Duodenal mucosa (tissue), 2 donors: ENCODE measurements at regions not wholly inside any gene's neighbourhood (a gene's known extent, or its start where the extent isn't known, plus 50 kb on each side); places are given as distances from the start of the nearest gene placed in this dataset.

Experiments used
- H3K27ac ChIP-seq: one replicate; pipeline ENCODE4 v1.7.0; 2013; ENCODE audit warnings: low read depth, low read length
- H3K27me3 ChIP-seq, 2 donors: one replicate each; pipeline ENCODE4 v1.7.0; 2013; ENCODE audit warnings: low read length in 2 of 2, control low read depth in 1 of 2; ENCODE audit not compliant: insufficient read depth in 2 of 2, control insufficient read depth in 1 of 2
- H3K36me3 ChIP-seq, 2 donors: one replicate each; pipeline ENCODE4 v1.7.0; 2013; ENCODE audit warnings: low read length in 2 of 2, control low read depth in 1 of 2; ENCODE audit not compliant: insufficient read depth in 2 of 2, control insufficient read depth in 1 of 2
- H3K4me1 ChIP-seq, 2 donors: one replicate each; pipeline ENCODE4 v1.7.0; 2013; ENCODE audit warnings: low read length in 2 of 2, control low read depth in 1 of 2; ENCODE audit not compliant: insufficient read depth in 2 of 2, control insufficient read depth in 1 of 2
- H3K4me3 ChIP-seq, 2 donors: one replicate each; pipeline ENCODE4 v1.7.0; 2013; ENCODE audit warnings: low read length in 2 of 2, low read depth in 1 of 2
- H3K9ac ChIP-seq, 2 donors: one replicate each; pipeline ENCODE4 v1.7.0; 2013; ENCODE audit warnings: low read length in 2 of 2, low read depth in 1 of 2
- H3K9me3 ChIP-seq, 2 donors: one replicate each; pipeline ENCODE4 v1.7.0; 2013; ENCODE audit warnings: low read length in 2 of 2, control low read depth in 1 of 2; ENCODE audit not compliant: control insufficient read depth in 1 of 2

DNA sequence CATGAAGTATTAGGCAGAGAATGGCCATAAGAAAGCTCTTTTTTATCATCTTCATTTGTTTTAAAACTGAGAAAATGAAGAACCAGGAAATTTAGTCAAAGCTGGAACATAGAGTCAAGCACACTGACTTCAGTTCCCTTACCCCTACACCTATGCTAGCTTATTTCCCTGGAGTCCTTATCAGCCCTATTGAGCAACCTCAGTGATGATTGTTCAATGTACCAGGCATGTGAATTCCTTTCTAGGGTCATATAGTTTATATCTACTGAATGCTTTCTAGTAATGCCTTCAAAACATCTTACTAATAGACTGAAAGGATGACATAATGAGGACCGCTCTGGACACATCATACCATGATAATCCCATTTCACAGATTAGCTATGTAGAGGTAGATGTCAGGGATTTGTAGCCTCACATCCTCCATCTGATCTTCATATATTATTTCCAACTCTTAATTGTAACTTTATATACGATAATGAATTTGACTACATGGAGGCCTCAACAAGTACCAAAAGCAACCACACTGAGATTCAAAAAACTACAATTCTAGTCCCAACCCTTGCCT is 460.4 kb upstream of the DYNLRB2 start:
- Histone ChIP-seq H3K27me3 (no peaks in the 10 kb centered on the region), H3K4me1 (peaks cover 17 to 19% of the 10 kb centered on the region in 2 donors), H3K27ac (no peak overlapping the region), H3K4me3 (no peak overlapping the region), H3K36me3 (no peaks in the 10 kb centered on the region), H3K9me3 (no peaks in the 10 kb centered on the region), H3K9ac (no peak overlapping the region)

DNA sequence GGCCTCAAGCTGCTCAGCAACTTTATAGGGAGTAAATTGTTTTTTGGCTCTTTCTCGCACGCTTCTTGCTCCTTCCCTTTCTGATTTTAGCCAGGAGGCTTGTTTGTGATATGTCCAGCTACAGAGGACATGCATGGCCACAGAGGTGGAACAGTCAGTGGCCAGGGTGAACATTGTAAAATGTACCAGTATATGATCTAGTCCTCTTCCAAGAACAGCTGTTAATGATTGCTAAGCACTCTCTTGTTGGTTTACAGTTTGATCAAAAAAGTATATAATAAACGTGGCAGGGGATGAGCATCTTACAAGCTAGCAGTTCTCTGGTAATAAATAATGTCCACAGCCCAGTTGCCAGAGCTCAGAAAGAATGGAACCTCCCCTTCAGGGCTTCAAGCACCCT is 461.7 kb upstream of the DYNLRB2 start:
- H3K4me1 ChIP-seq = peaks cover 13 to 19% of the 10 kb centered on the region in 2 donors
- no peaks in the 10 kb centered on the region for H3K36me3 ChIP-seq
- no peak overlapping the region for H3K27ac ChIP-seq
- H3K9ac ChIP-seq = no peak overlapping the region
- H3K9me3 ChIP-seq = no peaks in the 10 kb centered on the region
- no peak overlapping the region for H3K4me3 ChIP-seq
- H3K27me3 ChIP-seq = no peaks in the 10 kb centered on the region

DNA sequence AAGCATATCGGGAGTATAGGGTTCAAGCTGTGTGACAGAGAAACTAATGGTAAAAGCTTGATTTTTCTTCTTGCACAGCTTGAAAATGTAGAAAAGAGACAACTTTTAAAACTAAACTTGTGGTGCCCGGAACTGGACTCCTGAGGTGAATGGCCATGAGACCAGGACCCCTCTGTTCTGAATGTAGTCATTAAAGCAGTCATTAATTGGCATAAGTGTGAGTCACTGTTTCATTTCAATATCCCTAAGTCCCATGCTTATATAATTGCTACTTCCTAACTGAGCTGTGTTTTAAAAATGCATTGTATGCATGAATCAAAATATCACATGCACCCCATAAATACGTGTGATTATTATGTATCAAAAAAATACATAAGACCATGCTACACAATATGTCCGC is 463.1 kb upstream of the DYNLRB2 start:
- no peaks in the 10 kb centered on the region for H3K27me3 ChIP-seq
- H3K36me3 ChIP-seq = no peaks in the 10 kb centered on the region
- H3K9me3 ChIP-seq = no peaks in the 10 kb centered on the region
- no peak overlapping the region for H3K9ac ChIP-seq
- H3K27ac ChIP-seq = no peak overlapping the region
- no peak overlapping the region for H3K4me3 ChIP-seq
- peaks cover 11 to 19% of the 10 kb centered on the region in 2 donors for H3K4me1 ChIP-seq

DNA sequence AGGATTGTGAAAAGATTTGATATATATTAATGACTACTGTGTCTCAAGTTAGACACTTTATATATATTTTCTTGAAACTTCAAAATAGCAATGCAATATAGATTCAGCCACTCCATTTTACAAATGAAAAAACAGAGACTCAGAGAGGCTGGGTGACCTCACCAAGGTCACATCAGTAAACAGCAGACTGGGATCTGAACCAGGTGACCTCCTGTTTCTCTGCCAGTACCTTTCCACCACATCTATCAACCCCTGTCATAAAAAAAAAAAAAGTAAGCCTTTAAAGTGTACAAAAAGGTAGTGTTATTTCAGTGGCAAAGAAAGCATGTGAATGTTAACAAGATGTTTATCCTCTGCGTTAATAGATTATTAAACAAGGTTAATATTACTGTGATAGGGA is 466.5 kb upstream of the DYNLRB2 start:
- Histone ChIP-seq H3K27ac (no peak overlapping the region), H3K9me3 (no peaks in the 10 kb centered on the region), H3K27me3 (no peaks in the 10 kb centered on the region), H3K9ac (no peak overlapping the region), H3K4me1 (no peaks in the 10 kb centered on the region), H3K36me3 (no peaks in the 10 kb centered on the region), H3K4me3 (no peak overlapping the region)

DNA sequence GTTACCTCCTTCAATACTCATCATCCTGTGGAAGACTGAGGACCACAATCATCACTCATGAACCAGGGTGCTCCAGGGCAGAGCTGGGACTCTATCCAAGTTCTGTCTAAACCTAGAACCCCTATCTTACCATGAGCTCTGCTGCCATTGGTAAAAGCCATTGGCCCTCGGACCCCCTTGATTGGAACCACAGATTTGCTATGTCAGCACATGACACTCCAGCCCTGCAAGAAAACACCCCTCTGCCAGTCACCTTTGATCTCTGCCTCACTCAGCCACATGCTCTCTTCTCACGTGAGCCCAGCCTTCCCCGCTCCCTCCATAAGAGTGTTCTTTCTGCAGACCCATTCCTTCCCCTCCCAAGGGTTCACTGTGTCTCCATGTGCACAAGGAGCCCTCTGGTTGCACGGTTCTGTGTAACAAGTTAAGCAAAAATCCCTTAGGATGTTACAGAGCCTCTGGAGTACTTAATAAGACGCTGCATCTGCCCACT is 468.8 kb upstream of the DYNLRB2 start:
- no peak overlapping the region for H3K27ac ChIP-seq
- H3K9ac ChIP-seq = no peak overlapping the region
- no peaks in the 10 kb centered on the region for H3K27me3 ChIP-seq
- H3K9me3 ChIP-seq = no peaks in the 10 kb centered on the region
- H3K36me3 ChIP-seq = no peaks in the 10 kb centered on the region
- no peak overlapping the region for H3K4me3 ChIP-seq
- no peaks in the 10 kb centered on the region for H3K4me1 ChIP-seq

DNA sequence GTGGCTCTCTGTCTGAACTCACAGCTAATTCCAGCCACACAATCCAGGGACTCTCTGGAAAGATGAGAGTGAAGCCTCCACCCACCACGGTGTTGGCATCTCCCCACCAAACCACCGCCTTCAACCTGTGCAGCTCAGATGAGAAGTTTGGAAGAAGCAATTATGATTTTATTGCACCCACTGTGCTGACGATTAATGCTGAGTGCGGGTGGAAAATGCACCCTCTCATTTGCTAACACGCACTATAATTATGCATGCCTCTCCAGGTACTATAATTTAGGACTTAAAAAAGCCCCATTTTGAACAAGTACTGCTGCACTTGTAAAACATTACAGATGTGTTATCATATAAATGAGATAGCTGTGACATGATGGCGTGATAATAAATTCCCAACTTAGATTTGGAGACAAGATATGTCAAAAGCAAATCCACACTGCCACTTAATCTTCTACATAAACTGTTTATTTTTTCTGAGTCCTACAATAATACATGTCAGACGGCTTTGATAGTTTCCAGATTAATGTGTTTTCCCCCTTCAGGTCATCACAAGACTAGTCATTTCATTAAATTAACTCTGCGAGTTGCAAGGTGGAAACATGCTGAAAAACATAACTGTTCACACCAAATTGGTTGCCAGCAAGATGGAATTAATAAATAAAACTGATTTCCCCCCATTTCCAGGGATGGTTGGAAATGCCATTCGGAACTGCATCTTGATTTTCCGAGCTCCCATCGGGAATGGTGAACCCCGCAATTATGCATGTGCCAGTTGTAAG is 466.5 kb upstream of the MAF start:
- H3K27me3 ChIP-seq = no peaks in the 10 kb centered on the region
- H3K4me1 ChIP-seq = no peaks in the 10 kb centered on the region
- no peak overlapping the region for H3K27ac ChIP-seq
- H3K9me3 ChIP-seq = no peaks in the 10 kb centered on the region
- no peak overlapping the region for H3K4me3 ChIP-seq
- H3K36me3 ChIP-seq = no peaks in the 10 kb centered on the region
- H3K9ac ChIP-seq = no peak overlapping the region

DNA sequence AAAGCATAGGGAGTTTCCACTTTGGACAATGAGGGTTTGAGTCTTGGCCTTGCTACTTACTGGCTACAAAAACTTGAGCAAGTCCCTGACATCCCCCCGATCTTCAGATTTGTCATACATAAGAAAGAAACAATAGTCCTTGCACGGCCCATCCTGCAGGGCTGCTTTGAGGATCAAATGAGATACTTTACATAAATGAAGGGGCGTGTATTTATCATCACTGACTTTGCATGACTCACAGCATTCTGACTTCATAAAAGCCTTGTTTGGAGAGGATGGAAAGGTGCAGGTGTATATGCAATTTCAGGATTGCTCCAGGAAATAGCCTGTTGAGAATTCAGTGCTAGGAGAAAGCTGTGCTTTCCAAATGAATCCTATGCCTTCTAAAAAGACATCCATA is 465.0 kb upstream of the MAF start:
- Histone ChIP-seq H3K9me3 (no peaks in the 10 kb centered on the region), H3K9ac (no peak overlapping the region), H3K27me3 (no peaks in the 10 kb centered on the region), H3K36me3 (no peaks in the 10 kb centered on the region), H3K4me3 (no peak overlapping the region), H3K27ac (no peak overlapping the region), H3K4me1 (no peaks in the 10 kb centered on the region)

DNA sequence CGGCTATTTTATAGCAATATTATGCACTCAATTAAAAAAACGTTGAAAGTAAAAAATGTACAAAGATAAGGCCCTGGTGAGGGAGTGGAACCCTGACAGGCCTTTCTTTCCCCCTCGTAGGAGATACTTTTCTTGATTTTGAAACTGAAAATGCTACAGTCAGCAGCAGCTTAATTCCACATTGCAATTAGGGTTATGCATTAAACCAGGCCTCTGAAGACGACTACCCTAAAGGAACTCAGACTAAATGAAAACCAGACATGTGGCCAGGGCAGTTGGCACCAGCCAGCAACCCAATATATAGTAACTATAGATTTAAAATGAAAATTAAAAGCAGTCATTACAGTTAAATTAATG is 463.2 kb upstream of the MAF start:
- no peaks in the 10 kb centered on the region for H3K9me3 ChIP-seq
- H3K4me1 ChIP-seq = no peaks in the 10 kb centered on the region
- H3K27ac ChIP-seq = no peak overlapping the region
- H3K27me3 ChIP-seq = no peaks in the 10 kb centered on the region
- H3K36me3 ChIP-seq = no peaks in the 10 kb centered on the region
- H3K4me3 ChIP-seq = no peak overlapping the region
- H3K9ac ChIP-seq = no peak overlapping the region

DNA sequence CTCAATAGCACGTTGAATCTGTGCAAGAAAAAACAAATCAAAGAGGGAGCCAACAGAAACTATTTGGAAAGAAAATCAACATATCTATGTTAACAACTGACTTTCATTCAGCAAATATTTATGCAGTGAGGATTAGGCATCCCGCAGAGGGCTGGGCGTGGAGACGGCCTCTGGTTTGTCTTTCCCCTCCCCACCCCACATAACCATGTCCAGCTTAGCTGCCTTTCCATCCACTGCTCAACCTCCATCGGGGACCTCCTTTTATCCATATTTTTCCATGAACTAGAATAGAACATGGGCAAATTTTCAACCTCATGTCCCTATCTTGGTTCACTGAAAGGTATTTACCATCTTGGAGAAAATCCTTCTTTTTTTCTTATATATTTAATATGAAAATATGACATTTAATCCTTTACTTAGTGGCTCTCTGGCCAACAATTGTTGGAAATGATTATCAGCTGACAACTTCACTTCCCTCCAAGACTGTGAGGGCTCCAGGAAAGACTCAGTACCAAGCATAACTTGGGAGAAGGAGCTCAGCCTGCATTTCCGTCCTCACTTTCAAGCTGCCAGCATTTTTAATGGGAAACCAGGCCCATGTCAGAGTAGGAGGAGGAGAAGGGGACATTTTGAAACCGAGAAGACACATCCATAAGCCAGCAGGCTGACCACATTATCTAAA is 462.6 kb upstream of the MAF start:
- no peak overlapping the region for H3K9ac ChIP-seq
- H3K4me1 ChIP-seq = no peaks in the 10 kb centered on the region
- no peaks in the 10 kb centered on the region for H3K36me3 ChIP-seq
- no peaks in the 10 kb centered on the region for H3K9me3 ChIP-seq
- no peak overlapping the region for H3K4me3 ChIP-seq
- no peaks in the 10 kb centered on the region for H3K27me3 ChIP-seq
- H3K27ac ChIP-seq = no peak overlapping the region

DNA sequence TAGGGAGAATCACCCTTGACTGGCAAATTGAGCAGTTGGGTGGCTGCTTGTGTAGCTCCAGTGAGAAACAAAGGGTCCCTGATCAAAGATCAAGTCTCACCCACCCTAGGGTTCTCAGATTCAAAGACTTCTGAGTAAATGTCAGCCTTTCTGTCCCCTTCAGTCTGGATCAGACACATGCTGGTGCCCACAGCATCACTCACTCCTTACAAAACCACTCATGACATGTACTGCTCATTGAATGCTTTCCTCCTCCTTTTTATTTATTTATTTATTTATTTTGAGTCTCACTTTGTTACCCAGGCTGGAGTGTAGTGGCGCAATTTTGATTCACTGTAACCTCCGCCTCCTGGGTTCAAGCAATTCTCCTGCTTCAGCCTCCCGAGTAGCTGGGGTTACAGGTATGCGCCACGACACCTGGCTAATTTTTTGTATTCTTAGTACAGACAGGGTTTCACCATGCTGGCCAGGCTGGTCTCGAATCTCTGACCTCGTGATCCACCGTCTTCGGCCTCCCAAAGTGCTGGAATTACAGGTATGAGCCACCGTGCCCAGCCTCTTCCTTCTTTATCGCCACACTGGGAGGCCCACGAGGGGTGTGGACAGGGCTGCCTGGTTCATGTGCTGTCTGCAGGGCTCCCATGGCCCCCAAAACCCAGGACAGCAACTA is 462.0 kb upstream of the MAF start:
- Histone ChIP-seq H3K9me3 (no peaks in the 10 kb centered on the region), H3K4me1 (no peaks in the 10 kb centered on the region), H3K4me3 (no peak overlapping the region), H3K27me3 (no peaks in the 10 kb centered on the region), H3K9ac (no peak overlapping the region), H3K27ac (no peak overlapping the region), H3K36me3 (no peaks in the 10 kb centered on the region)
